Keratinocyte (primary cell): ENCODE measurements at regions not wholly inside any gene's neighbourhood (a gene's known extent, or its start where the extent isn't known, plus 50 kb on each side); places are given as distances from the start of the nearest gene placed in this dataset.

Source experiments
- EZH2 ChIP-seq: IDR thresholded peaks from one replicate; pipeline ENCODE4 v1.6.1; 2012; ENCODE audit warnings: inconsistent platforms, mild to moderate bottlenecking, low read length, moderate library complexity
- TF ChIP-seq, protein P1 (sequence below), 3 experiments: IDR thresholded peaks in 1 of 3; conservative IDR thresholded peaks in 1 of 3; optimal IDR thresholded peaks in 1 of 3; 2 replicates in 2 of 3; 3 replicates in 1 of 3; pipeline versions ENCODE3 to v1.5.1; 2011; ENCODE audit warnings: low read length in 3 of 3, mild to moderate bottlenecking in 3 of 3, moderate library complexity in 2 of 3, control low read depth in 1 of 3, inconsistent platforms in 1 of 3; ENCODE audit not compliant: insufficient read depth in 2 of 3; ENCODE audit errors: extremely low read depth in 1 of 3

DNA sequence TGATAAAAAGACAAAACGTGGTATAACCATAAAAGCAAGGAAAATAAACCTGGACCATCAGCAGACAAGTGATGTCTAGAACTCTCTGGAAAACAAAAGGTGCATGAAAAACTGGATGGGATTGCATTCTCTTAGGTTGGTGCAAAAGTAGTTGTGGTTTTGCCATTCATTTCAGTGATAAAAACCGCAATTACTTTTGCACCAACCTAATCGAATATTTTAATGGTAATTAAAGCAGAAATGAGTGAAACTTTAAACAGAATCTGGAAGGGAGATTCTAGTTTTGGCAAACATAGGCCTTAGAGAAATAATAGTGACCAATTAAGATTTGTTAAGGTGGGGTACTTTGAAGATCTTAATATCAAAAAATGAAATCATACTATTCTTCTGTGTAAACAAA lies 800.8 kb upstream of the GYPC start:
- TF ChIP-seq, protein P1, sequence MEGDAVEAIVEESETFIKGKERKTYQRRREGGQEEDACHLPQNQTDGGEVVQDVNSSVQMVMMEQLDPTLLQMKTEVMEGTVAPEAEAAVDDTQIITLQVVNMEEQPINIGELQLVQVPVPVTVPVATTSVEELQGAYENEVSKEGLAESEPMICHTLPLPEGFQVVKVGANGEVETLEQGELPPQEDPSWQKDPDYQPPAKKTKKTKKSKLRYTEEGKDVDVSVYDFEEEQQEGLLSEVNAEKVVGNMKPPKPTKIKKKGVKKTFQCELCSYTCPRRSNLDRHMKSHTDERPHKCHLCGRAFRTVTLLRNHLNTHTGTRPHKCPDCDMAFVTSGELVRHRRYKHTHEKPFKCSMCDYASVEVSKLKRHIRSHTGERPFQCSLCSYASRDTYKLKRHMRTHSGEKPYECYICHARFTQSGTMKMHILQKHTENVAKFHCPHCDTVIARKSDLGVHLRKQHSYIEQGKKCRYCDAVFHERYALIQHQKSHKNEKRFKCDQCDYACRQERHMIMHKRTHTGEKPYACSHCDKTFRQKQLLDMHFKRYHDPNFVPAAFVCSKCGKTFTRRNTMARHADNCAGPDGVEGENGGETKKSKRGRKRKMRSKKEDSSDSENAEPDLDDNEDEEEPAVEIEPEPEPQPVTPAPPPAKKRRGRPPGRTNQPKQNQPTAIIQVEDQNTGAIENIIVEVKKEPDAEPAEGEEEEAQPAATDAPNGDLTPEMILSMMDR (optimal IDR thresholded peaks at IDR 0.05 in 1 of 3, IDR thresholded peaks at IDR 0.05 in 1 of 3, conservative IDR thresholded peaks at IDR 0.05 in 1 of 3; ENCODE audit: extremely low read depth in 1 of 3, insufficient read depth in 2 of 3, low read length in 3 of 3): no peak
- TF ChIP-seq EZH2: no peak
